ENCODE measurements at regions not wholly inside any gene's neighbourhood (a gene's known extent, or its start where the extent isn't known, plus 50 kb on each side); places are given as distances from the start of the nearest gene placed in this dataset.
"Not testable (repeated sequence)": the region's sequence is repeated elsewhere in the genome, so short reads cannot be mapped to it uniquely, and the experiment has no call there.

- TF ChIP-seq POLR2A (IDR thresholded peaks at IDR 0.05) = not testable (repeated sequence)
- TF ChIP-seq, protein P1, sequence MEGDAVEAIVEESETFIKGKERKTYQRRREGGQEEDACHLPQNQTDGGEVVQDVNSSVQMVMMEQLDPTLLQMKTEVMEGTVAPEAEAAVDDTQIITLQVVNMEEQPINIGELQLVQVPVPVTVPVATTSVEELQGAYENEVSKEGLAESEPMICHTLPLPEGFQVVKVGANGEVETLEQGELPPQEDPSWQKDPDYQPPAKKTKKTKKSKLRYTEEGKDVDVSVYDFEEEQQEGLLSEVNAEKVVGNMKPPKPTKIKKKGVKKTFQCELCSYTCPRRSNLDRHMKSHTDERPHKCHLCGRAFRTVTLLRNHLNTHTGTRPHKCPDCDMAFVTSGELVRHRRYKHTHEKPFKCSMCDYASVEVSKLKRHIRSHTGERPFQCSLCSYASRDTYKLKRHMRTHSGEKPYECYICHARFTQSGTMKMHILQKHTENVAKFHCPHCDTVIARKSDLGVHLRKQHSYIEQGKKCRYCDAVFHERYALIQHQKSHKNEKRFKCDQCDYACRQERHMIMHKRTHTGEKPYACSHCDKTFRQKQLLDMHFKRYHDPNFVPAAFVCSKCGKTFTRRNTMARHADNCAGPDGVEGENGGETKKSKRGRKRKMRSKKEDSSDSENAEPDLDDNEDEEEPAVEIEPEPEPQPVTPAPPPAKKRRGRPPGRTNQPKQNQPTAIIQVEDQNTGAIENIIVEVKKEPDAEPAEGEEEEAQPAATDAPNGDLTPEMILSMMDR (IDR thresholded peaks at IDR 0.05) = not testable (repeated sequence)
Measured at GRCh38 chr10:44578963-44579362, 194.1 kb upstream of the CXCL12 start.

Measured in prostate gland (tissue), 2 donors.